C4-2B (cell line): ENCODE measurements at regions not wholly inside any gene's neighbourhood (a gene's known extent, or its start where the extent isn't known, plus 50 kb on each side); places are given as distances from the start of the nearest gene placed in this dataset.

Source experiments
- ZFX ChIP-seq: fragments of 450-650 bp; IDR thresholded peaks from 2 replicates; pipeline ENCODE4 v1.6.1; 2017
- TF ChIP-seq, protein P1 (sequence below): fragments of 450-650 bp; conservative IDR thresholded peaks from 2 replicates; pipeline ENCODE4 v1.5.1; 2017; ENCODE audit warnings: mild to moderate bottlenecking

DNA sequence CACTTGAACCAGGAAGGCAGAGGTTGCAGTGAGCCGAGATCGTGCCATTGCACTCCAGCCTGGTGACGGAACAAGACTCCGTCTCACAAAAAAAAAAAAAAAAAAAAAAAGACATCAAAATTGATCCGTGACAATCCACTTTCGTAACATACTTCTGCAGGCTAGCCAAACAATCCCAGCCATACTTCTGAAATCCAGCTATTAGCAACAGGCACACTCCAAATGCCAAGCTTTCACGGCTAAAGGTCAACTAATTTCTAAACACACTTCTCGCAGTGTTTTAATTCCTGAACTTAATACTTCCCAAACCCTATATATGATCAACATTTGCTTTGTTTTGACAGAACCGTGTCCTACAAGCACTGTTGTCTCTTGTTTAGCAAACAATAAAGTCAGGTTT is 411.3 kb upstream of the RUNX1 start:
- TF ChIP-seq, protein P1, sequence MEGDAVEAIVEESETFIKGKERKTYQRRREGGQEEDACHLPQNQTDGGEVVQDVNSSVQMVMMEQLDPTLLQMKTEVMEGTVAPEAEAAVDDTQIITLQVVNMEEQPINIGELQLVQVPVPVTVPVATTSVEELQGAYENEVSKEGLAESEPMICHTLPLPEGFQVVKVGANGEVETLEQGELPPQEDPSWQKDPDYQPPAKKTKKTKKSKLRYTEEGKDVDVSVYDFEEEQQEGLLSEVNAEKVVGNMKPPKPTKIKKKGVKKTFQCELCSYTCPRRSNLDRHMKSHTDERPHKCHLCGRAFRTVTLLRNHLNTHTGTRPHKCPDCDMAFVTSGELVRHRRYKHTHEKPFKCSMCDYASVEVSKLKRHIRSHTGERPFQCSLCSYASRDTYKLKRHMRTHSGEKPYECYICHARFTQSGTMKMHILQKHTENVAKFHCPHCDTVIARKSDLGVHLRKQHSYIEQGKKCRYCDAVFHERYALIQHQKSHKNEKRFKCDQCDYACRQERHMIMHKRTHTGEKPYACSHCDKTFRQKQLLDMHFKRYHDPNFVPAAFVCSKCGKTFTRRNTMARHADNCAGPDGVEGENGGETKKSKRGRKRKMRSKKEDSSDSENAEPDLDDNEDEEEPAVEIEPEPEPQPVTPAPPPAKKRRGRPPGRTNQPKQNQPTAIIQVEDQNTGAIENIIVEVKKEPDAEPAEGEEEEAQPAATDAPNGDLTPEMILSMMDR: no peak
- TF ChIP-seq ZFX: no peak
